ENCODE measurements at regions not wholly inside any gene's neighbourhood (a gene's known extent, or its start where the extent isn't known, plus 50 kb on each side); places are given as distances from the start of the nearest gene placed in this dataset.

DNA sequence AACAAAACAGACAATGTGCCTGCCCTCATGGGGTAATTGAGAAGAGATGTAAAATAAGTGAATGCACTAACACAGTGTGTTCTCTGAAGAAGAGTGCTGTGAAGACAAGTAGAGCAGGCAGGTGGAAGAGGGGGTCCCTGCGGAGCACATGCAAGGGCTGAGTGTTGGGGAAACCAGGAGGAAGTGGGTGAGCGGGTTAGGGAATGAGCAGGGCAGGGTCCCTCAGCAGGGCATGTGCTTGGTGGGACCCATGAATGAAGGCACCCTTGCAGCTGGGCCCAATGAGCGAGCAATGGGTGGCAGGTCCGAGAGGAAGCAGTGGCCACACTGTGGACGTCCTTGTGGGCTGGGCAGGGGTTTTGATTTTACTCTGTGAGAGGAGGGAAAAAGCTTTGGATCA is 376.6 kb upstream of the COBL start:
- Histone ChIP-seq H3K27me3 (ENCODE audit: control insufficient read depth, insufficient read depth, low read length) (no peaks in the 10 kb centered on the region), H3K4me3 (ENCODE audit: low read length) (no peak overlapping the region), H3K4me1 (ENCODE audit: control insufficient read depth, low read depth, low read length) (no peaks in the 10 kb centered on the region), H3K9ac (ENCODE audit: low read length) (no peak overlapping the region), H3K36me3 (ENCODE audit: control insufficient read depth, low read depth, low read length) (no peaks in the 10 kb centered on the region), H3K9me3 (ENCODE audit: control insufficient read depth, low read depth, low read length) (no peaks in the 10 kb centered on the region), H3K27ac (ENCODE audit: low read length) (no peak overlapping the region)

DNA sequence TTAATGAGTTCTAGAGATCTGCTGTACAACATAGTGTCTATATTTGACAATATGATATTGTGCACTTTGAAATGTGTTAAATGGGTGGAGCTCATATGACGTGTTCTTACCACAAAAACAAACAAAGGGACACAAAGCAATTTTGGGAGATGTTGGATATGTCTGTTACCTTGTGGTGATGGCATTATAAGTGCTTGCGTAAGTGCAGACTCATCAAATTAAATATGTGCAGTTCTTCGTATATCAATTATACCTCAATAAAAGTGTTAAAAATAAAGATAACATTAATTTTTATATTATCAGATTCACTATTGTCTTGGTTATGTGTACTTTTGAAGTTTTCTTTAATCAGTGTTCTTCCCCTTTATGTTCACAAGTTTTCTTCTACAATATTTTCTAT is 372.9 kb upstream of the COBL start:
- Histone ChIP-seq H3K4me1 (ENCODE audit: control insufficient read depth, low read depth, low read length) (no peaks in the 10 kb centered on the region), H3K9ac (ENCODE audit: low read length) (no peak overlapping the region), H3K9me3 (ENCODE audit: control insufficient read depth, low read depth, low read length) (no peaks in the 10 kb centered on the region), H3K27ac (ENCODE audit: low read length) (no peak overlapping the region), H3K36me3 (ENCODE audit: control insufficient read depth, low read depth, low read length) (no peaks in the 10 kb centered on the region), H3K4me3 (ENCODE audit: low read length) (no peak overlapping the region), H3K27me3 (ENCODE audit: control insufficient read depth, insufficient read depth, low read length) (no peaks in the 10 kb centered on the region)

DNA sequence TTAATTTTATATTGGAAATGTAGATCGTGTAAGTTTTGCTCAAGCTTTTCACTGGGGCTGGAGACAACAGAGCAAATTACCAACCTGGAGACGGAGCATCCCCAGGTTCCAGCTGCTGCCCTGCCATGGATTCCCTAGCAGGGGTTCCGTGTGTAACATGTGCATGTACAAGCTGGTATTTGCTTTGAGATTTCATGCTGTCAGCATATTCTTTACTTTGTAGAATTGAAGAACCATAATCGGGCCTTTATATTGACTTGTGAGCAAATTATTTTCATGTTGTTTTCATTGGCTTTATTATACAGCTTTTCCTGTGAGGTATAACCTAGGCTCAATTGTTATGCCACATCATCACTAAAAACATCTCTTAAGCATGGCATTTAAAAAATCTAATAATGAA is 369.2 kb upstream of the COBL start:
- Histone ChIP-seq H3K36me3 (ENCODE audit: control insufficient read depth, low read depth, low read length) (no peaks in the 10 kb centered on the region), H3K4me3 (ENCODE audit: low read length) (no peak overlapping the region), H3K27me3 (ENCODE audit: control insufficient read depth, insufficient read depth, low read length) (no peaks in the 10 kb centered on the region), H3K4me1 (ENCODE audit: control insufficient read depth, low read depth, low read length) (no peaks in the 10 kb centered on the region), H3K27ac (ENCODE audit: low read length) (no peak overlapping the region), H3K9me3 (ENCODE audit: control insufficient read depth, low read depth, low read length) (no peaks in the 10 kb centered on the region), H3K9ac (ENCODE audit: low read length) (no peak overlapping the region)

DNA sequence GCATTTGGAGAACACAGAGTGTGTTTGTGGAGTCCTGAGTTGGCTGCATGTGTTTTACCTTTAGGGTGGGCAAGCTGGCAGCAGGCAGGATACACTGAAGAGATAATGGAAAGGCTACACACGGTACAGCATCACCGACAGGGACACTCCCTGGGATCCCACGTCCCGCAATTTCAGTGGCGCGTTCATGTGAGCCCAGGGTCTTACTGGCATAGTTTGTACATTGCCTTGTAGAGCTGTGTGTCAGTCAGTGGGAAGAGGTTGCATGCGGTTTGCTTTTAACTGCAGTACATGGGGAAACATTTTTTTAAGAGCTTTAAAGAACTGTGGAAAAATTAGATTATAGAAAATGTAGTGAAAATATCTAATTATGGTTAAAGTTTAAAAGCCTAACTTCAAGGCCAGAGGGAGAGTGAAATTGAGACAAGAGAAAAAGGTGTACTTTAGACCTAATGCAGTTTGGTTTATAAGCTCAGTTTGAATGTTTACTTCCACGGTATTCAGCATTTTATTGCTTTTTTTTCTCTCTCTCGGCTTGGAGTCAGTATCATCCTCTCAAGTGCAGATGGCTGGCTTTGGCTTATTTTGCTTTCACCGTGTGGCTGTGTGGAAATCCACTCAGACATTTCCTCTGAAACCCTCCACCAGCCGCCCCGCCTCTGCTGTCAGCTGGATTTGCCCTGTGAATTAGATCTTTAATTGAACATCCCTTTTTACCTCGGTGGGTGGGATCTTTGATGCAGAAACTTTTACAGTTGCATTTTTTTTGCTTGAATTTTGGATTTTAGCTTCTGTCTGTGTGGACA is 364.2 kb upstream of the COBL start:
- Histone ChIP-seq H3K9me3 (ENCODE audit: control insufficient read depth, low read depth, low read length) (no peaks in the 10 kb centered on the region), H3K27me3 (ENCODE audit: control insufficient read depth, insufficient read depth, low read length) (no peaks in the 10 kb centered on the region), H3K4me3 (ENCODE audit: low read length) (no peak overlapping the region), H3K36me3 (ENCODE audit: control insufficient read depth, low read depth, low read length) (no peaks in the 10 kb centered on the region), H3K27ac (ENCODE audit: low read length) (no peak overlapping the region), H3K9ac (ENCODE audit: low read length) (no peak overlapping the region), H3K4me1 (ENCODE audit: control insufficient read depth, low read depth, low read length) (no peaks in the 10 kb centered on the region)

DNA sequence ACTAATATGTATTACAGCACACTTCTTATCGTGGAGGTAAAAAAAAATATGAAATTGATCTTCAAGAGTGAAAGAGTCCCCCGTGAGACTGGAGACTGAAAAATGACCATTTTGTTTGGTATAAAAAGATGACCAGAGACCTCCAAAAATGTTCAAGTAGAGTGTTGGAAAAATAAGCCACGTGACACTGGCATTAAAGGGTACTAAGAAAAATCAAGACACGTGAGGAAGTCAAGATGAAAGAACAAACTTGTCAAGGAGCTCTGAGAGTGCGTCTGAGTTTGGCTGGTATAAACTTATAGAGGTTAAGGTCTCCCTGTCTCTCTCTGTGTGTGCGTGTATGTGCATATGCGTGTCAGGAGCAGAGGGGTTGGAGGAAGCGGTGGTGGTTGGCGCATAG is 362.7 kb upstream of the COBL start:
- H3K27me3 ChIP-seq (ENCODE audit: control insufficient read depth, insufficient read depth, low read length) = no peaks in the 10 kb centered on the region
- no peak overlapping the region for H3K9ac ChIP-seq (ENCODE audit: low read length)
- H3K27ac ChIP-seq (ENCODE audit: low read length) = no peak overlapping the region
- H3K36me3 ChIP-seq (ENCODE audit: control insufficient read depth, low read depth, low read length) = no peaks in the 10 kb centered on the region
- H3K4me3 ChIP-seq (ENCODE audit: low read length) = no peak overlapping the region
- H3K9me3 ChIP-seq (ENCODE audit: control insufficient read depth, low read depth, low read length) = no peaks in the 10 kb centered on the region
- H3K4me1 ChIP-seq (ENCODE audit: control insufficient read depth, low read depth, low read length) = no peaks in the 10 kb centered on the region

DNA sequence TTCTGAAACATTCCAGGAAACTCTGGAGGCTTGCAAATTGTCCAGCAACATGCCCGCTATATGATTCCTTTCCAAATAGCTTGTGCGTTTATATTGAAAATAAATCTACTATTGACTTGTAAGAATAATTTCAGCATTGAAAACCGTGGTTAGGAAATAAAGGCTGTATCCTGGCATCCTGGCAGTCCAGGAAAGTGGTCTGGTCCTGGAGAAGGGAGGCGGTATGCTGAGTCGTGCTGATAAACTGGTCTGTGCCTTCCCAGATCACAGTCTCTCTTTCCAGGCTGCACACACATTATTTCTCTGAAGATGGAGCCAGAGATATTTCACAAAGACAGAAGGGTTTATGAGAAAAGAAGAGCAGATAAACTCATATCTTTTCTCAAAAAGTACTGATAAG is 350.1 kb upstream of the COBL start:
- H3K27me3 ChIP-seq (ENCODE audit: control insufficient read depth, insufficient read depth, low read length) = no peaks in the 10 kb centered on the region
- no peaks in the 10 kb centered on the region for H3K9me3 ChIP-seq (ENCODE audit: control insufficient read depth, low read depth, low read length)
- H3K4me3 ChIP-seq (ENCODE audit: low read length) = no peak overlapping the region
- peaks cover 10% of the 10 kb centered on the region for H3K4me1 ChIP-seq (ENCODE audit: control insufficient read depth, low read depth, low read length)
- no peak overlapping the region for H3K27ac ChIP-seq (ENCODE audit: low read length)
- H3K36me3 ChIP-seq (ENCODE audit: control insufficient read depth, low read depth, low read length) = no peaks in the 10 kb centered on the region
- no peak overlapping the region for H3K9ac ChIP-seq (ENCODE audit: low read length)

DNA sequence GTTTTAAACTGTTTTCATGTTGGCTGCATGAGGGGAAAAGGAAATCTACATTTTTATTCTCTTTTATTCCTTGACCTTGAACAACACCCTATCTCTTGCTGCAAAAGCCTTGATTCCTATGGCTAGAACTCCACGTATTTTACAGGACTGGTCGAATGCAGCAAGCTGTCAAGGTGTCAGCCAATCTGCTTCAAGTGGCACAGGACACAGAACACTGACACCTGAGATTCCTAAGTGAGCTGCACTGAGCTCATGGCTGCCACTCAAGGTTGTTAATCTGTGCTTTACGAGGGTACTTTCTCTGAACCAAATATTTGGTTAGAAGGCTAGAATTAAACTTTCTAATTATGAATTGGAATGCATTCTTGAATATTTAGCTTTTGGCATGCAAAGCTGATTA is 349.7 kb upstream of the COBL start:
- no peaks in the 10 kb centered on the region for H3K36me3 ChIP-seq (ENCODE audit: control insufficient read depth, low read depth, low read length)

DNA sequence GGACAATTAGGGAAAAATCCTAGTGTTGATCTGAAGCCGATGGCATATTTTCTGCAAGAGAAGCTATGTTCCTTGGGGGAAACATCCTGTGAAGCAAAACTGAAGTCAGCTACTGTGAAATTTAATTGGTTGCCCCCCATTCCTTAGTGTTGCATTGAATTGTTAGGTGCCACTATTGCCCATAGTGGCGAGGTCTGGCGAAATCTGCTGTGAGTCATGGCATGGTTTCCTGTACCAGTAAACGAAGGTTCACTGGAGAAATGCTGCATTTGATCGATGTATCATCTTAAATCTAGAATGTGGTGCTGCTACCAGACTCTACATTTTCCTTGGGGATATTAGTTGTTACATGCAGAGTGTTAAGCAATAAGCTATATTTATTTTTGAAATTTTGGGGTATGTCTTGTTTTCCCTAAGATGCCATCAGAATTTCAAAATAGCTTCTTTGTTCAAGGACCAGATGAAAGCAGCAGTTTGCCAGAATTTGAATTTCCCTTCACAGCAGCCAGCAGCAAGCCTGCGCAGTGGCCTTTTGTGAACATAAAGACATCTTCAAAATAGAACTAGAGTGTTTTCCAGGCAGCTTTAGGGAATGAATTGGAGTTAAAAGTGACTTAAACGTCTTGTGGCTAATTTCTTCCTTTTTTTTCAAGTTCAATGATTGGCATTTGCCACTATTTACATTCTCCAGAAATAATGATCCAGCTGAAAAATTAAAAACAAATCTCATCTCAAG is 348.6 kb upstream of the COBL start:
- Histone ChIP-seq H3K4me1 (ENCODE audit: control insufficient read depth, low read depth, low read length) (peaks cover 10% of the 10 kb centered on the region), H3K4me3 (ENCODE audit: low read length) (no peak overlapping the region), H3K27ac (ENCODE audit: low read length) (no peak overlapping the region), H3K27me3 (ENCODE audit: control insufficient read depth, insufficient read depth, low read length) (no peaks in the 10 kb centered on the region), H3K9ac (ENCODE audit: low read length) (no peak overlapping the region), H3K36me3 (ENCODE audit: control insufficient read depth, low read depth, low read length) (no peaks in the 10 kb centered on the region), H3K9me3 (ENCODE audit: control insufficient read depth, low read depth, low read length) (no peaks in the 10 kb centered on the region)

More for the DNA sequence above, 349.7 kb upstream of the COBL start:
- Histone ChIP-seq H3K27ac (ENCODE audit: low read length) (no peak overlapping the region), H3K9me3 (ENCODE audit: control insufficient read depth, low read depth, low read length) (no peaks in the 10 kb centered on the region), H3K4me3 (ENCODE audit: low read length) (no peak overlapping the region), H3K9ac (ENCODE audit: low read length) (no peak overlapping the region), H3K27me3 (ENCODE audit: control insufficient read depth, insufficient read depth, low read length) (no peaks in the 10 kb centered on the region), H3K4me1 (ENCODE audit: control insufficient read depth, low read depth, low read length) (peaks cover 10% of the 10 kb centered on the region)

DNA sequence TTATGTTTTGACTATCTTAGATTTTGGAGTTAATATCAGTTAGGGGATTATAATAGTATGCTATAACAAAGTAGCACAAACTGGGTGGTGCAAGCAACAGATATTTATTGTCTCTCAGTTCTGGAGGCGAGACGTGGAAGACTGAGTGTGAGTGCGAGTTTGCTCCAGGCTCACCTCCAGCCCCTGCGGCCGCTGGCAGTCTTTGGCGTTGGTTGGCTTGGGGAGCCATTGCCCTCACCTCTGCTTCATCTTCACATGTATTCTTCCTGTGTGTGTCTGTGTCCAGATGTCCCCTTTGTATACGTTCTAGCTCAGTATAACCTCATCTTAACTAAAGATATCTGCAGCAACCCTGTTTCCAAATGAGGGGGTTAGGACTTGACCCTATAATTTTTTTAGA is 343.9 kb upstream of the COBL start:
- Histone ChIP-seq H3K9ac (ENCODE audit: low read length) (no peak overlapping the region), H3K4me3 (ENCODE audit: low read length) (no peak overlapping the region)

DNA sequence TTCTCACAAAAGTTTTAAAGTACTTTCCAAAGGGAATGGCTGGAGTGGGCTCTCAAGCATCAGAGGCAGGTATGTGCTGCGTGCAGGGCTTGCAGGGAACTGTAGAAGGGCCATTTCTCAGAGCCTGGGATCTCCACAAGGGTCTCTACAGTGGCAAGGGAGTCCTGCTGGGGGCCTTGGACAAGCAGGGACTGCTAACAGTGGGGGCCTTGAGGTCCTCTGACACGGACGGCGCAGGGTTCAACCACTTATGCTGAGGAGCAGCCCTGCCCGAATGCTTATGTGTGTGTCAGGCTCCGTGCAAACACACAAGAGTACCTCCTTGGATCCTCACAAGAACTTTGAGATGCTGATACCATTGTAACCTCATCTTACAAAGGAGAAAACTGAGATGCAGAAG is 342.1 kb upstream of the COBL start:
- Histone ChIP-seq H3K9ac (ENCODE audit: low read length) (no peak overlapping the region), H3K27ac (ENCODE audit: low read length) (no peak overlapping the region), H3K9me3 (ENCODE audit: control insufficient read depth, low read depth, low read length) (no peaks in the 10 kb centered on the region), H3K4me3 (ENCODE audit: low read length) (no peak overlapping the region), H3K27me3 (ENCODE audit: control insufficient read depth, insufficient read depth, low read length) (no peaks in the 10 kb centered on the region), H3K36me3 (ENCODE audit: control insufficient read depth, low read depth, low read length) (no peaks in the 10 kb centered on the region), H3K4me1 (ENCODE audit: control insufficient read depth, low read depth, low read length) (no peaks in the 10 kb centered on the region)

More for the DNA sequence above, 343.9 kb upstream of the COBL start:
- Histone ChIP-seq H3K27me3 (ENCODE audit: control insufficient read depth, insufficient read depth, low read length) (no peaks in the 10 kb centered on the region), H3K27ac (ENCODE audit: low read length) (no peak overlapping the region), H3K36me3 (ENCODE audit: control insufficient read depth, low read depth, low read length) (no peaks in the 10 kb centered on the region), H3K9me3 (ENCODE audit: control insufficient read depth, low read depth, low read length) (no peaks in the 10 kb centered on the region), H3K4me1 (ENCODE audit: control insufficient read depth, low read depth, low read length) (no peaks in the 10 kb centered on the region)

DNA sequence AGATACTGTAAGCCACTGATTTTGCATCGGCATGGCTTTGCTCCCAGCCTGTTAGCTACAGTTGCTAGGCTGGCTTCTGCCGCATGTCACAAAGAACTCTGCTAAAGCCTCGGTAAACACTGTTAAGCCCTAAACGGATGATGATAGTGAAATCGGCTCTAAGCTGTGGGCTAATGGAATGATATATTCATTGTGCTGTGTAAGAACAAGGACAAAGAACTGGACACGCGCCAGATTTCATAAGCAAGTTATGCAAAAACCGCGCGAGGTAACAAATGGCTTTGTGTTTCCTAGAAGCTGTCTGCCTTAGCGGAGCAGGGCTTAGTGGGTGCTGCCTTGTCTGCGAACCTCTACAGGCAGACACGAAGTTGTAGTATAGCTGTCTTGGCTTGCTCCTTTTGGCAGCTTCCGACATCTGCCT is 331.3 kb upstream of the COBL start:
- Histone ChIP-seq H3K9ac (ENCODE audit: low read length) (no peak overlapping the region), H3K27ac (ENCODE audit: low read length) (no peak overlapping the region), H3K4me1 (ENCODE audit: control insufficient read depth, low read depth, low read length) (no peaks in the 10 kb centered on the region), H3K9me3 (ENCODE audit: control insufficient read depth, low read depth, low read length) (no peaks in the 10 kb centered on the region), H3K27me3 (ENCODE audit: control insufficient read depth, insufficient read depth, low read length) (no peaks in the 10 kb centered on the region), H3K4me3 (ENCODE audit: low read length) (no peak overlapping the region), H3K36me3 (ENCODE audit: control insufficient read depth, low read depth, low read length) (no peaks in the 10 kb centered on the region)

DNA sequence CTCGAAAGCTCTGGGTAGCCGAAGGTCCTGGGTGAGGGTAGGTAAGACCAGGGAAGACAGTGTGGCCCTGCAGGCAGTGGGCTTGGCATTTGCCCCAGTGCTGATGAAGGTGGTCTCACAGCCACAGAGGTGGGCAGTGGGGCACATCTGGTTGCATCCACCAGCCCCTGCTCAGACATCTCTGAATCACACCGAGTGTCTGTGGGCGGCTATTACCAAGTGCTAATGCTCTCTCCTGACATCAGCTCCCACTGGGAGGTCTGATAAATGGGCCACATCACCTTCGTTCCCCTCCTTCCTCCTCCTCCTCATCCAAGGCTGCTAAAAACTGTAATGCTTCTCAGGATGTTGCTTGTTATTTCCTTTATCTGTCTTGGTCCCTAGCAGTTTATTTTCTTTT is 330.9 kb upstream of the COBL start:
- Histone ChIP-seq H3K9ac (ENCODE audit: low read length) (no peak overlapping the region), H3K4me1 (ENCODE audit: control insufficient read depth, low read depth, low read length) (no peaks in the 10 kb centered on the region), H3K36me3 (ENCODE audit: control insufficient read depth, low read depth, low read length) (no peaks in the 10 kb centered on the region), H3K27ac (ENCODE audit: low read length) (no peak overlapping the region), H3K4me3 (ENCODE audit: low read length) (no peak overlapping the region), H3K27me3 (ENCODE audit: control insufficient read depth, insufficient read depth, low read length) (no peaks in the 10 kb centered on the region), H3K9me3 (ENCODE audit: control insufficient read depth, low read depth, low read length) (no peaks in the 10 kb centered on the region)

Data from iPS-18a (cell line).